RWPE2 (cell line): ENCODE measurements at regions not wholly inside any gene's neighbourhood (a gene's known extent, or its start where the extent isn't known, plus 50 kb on each side); places are given as distances from the start of the nearest gene placed in this dataset.

ENCODE experiments used
- ATAC-seq: fragments of 200-7000 bp; cut with Tn5 transposase; 3 replicates; pipeline ENCODE4 v1.9.1; 2021; ENCODE audit warnings: low read depth
- DNase-seq: peaks from one replicate; pipeline ENCODE4 v3.0.0-alpha.2; 2020; ENCODE audit warnings: low spot score
- H3K27ac ChIP-seq: fragments of 450-650 bp; 2 replicates; pipeline ENCODE4 v1.5.1; 2017; ENCODE audit warnings: mild to moderate bottlenecking; ENCODE audit not compliant: poor library complexity, severe bottlenecking
- H3K27me3 ChIP-seq: fragments of 250-450 bp; sonication (Bioruptor Pico); 2 replicates; pipeline ENCODE4 v1.5.1; 2021; ENCODE audit warnings: mild to moderate bottlenecking, moderate library complexity; ENCODE audit not compliant: insufficient read depth, poor library complexity, severe bottlenecking
- H3K36me3 ChIP-seq: fragments of 250-450 bp; sonication (Bioruptor Pico); 2 replicates; pipeline ENCODE4 v1.5.1; 2020; ENCODE audit warnings: low read depth, mild to moderate bottlenecking, moderate library complexity
- H3K4me1 ChIP-seq: fragments of 250-450 bp; sonication (Bioruptor Pico); 2 replicates; pipeline ENCODE4 v1.5.1; 2021; ENCODE audit warnings: mild to moderate bottlenecking, moderate library complexity; ENCODE audit not compliant: insufficient read depth, poor library complexity, severe bottlenecking
- H3K4me3 ChIP-seq: fragments of 250-450 bp; sonication (Bioruptor Pico); 2 replicates; pipeline ENCODE4 v1.5.1; 2021; ENCODE audit warnings: mild to moderate bottlenecking, moderate library complexity; ENCODE audit not compliant: severe bottlenecking
- H3K9me3 ChIP-seq: fragments of 250-450 bp; sonication (Bioruptor Pico); 2 replicates; pipeline ENCODE4 v1.5.1; 2021; ENCODE audit warnings: mild to moderate bottlenecking, moderate library complexity; ENCODE audit not compliant: severe bottlenecking
- TF ChIP-seq, protein P1 (sequence below): fragments of 450-650 bp; IDR thresholded peaks from one replicate; pipeline ENCODE4 v1.5.1; 2017; ENCODE audit warnings: mild to moderate bottlenecking, moderate library complexity; ENCODE audit not compliant: poor library complexity, severe bottlenecking

DNA sequence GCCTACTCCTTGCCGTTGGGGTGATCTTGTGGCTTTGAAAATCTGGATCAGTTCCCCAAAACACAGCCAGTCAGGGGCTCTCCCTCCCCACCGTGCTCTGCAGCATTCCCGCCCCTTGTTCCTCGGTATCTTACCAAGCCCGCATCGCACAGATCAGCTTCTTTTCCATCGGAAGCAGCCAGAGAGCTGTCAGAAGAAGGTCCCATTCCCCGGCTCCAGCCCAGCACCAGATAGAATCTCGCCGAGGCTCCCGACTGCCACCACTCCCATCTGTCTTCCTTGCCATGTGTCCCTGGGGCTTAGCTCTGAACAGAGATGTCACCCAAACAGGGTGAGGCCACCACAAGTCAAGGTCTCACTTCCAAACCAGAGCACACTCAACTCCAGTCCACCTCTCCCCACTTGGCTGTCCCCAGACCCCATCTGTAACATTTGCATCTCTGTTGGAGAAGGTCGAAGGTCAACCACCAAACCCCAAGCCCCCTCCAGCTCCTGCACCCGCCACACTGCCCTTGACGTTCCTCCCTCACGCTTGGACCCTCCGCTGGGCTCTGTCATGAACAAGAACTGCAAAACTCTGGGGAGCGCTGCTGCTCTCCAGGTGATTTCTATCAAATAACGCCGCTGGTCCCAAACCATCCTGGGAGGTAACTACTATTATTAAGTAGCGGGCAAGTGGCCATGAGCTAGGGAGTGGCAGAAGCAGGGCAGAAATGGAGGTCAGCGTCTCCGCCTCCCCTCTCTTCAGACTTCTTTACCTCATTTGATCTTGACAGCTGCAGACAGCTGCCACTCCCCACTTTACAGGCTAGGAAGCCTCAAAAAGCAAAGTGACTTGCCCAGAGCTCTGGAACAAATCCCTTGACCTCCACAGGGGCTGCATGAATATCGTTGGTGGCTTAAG, 70.0 kb upstream of the TAF1B start:
- Histone ChIP-seq H3K4me3 (no peak overlapping the region), H3K27ac (no peak overlapping the region)
- TF ChIP-seq, protein P1, sequence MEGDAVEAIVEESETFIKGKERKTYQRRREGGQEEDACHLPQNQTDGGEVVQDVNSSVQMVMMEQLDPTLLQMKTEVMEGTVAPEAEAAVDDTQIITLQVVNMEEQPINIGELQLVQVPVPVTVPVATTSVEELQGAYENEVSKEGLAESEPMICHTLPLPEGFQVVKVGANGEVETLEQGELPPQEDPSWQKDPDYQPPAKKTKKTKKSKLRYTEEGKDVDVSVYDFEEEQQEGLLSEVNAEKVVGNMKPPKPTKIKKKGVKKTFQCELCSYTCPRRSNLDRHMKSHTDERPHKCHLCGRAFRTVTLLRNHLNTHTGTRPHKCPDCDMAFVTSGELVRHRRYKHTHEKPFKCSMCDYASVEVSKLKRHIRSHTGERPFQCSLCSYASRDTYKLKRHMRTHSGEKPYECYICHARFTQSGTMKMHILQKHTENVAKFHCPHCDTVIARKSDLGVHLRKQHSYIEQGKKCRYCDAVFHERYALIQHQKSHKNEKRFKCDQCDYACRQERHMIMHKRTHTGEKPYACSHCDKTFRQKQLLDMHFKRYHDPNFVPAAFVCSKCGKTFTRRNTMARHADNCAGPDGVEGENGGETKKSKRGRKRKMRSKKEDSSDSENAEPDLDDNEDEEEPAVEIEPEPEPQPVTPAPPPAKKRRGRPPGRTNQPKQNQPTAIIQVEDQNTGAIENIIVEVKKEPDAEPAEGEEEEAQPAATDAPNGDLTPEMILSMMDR, result no peak

DNA sequence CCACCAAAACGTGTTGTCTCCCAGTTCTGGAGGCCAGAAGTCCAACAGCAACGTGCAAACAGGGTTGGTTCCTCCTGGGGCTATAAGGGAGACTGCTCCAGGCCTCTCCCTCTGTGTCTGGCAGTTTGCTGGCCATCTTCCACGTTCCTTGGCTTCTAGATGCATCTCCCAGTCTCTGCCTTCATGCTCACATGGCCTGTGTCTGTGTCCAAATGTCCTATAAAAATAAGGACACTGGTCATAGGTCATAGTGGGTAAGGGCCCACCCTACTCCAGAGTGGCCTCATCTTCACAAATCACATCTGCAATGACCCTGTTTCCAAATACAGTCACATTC, 69.4 kb upstream of the TAF1B start:
- TF ChIP-seq, protein P1, result no peak
- Histone ChIP-seq H3K27ac (no peak overlapping the region), H3K27me3 (no peaks in the 10 kb centered on the region), H3K4me1 (no peaks in the 10 kb centered on the region), H3K36me3 (no peaks in the 10 kb centered on the region), H3K4me3 (no peak overlapping the region), H3K9me3 (no peaks in the 10 kb centered on the region)
- ATAC-seq (no peak), DNase-seq (no peak)

More for the DNA sequence above, 70.0 kb upstream of the TAF1B start:
- H3K27me3 ChIP-seq, result no peaks in the 10 kb centered on the region
- H3K36me3 ChIP-seq, result no peaks in the 10 kb centered on the region
- no peaks in the 10 kb centered on the region for H3K9me3 ChIP-seq
- no peak for DNase-seq
- H3K4me1 ChIP-seq, result no peaks in the 10 kb centered on the region
- no peak for ATAC-seq

DNA sequence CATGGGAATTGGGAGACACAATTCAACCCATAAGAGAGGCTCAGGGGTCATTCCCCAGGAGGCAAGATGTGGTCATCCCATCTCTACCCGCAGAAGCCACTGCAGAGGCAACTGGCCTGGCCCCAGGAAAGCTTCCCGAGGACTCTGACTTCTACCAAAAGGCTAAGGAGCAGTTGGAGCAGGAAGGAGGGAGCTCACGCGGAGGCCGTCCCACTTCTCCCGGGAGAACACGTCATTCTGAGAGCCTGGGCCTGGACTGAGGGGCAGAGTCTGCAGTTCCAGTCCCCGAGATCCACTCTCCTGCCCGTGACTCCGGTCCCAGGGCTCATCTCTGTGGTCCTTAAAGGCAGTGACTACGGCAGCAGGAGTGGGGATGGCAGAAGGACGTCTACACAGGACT, 69.0 kb upstream of the TAF1B start:
- no peak overlapping the region for H3K4me3 ChIP-seq
- no peaks in the 10 kb centered on the region for H3K4me1 ChIP-seq
- H3K27ac ChIP-seq, result no peak overlapping the region
- no peaks in the 10 kb centered on the region for H3K9me3 ChIP-seq
- TF ChIP-seq, protein P1, result no peak
- DNase-seq, result no peak
- H3K27me3 ChIP-seq, result no peaks in the 10 kb centered on the region
- ATAC-seq, result no peak
- no peaks in the 10 kb centered on the region for H3K36me3 ChIP-seq

DNA sequence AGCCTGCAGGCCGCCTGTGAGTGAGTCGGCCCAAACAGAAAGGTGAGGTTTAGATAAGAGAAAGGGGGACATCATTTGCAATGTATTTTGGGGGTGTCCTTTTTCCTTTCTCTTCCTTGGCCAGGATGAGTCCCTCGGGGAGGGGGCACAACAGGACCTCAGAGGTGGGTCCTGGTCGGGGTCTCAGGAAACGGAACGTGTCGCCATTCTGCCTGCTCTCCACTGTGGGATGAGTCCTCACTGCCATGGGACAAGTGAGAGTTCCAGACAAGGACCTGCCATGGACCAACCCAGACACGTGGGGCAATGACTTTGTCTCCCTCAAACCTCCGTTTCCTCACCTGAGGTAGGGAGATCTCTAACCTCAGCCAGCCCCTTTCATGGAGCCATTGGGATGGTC, 67.9 kb upstream of the TAF1B start:
- Histone ChIP-seq H3K9me3 (no peaks in the 10 kb centered on the region), H3K27ac (no peak overlapping the region)
- ATAC-seq, result no peak

More for the DNA sequence above, 67.9 kb upstream of the TAF1B start:
- no peak overlapping the region for H3K4me3 ChIP-seq
- DNase-seq, result no peak
- no peaks in the 10 kb centered on the region for H3K36me3 ChIP-seq
- H3K4me1 ChIP-seq, result no peaks in the 10 kb centered on the region
- H3K27me3 ChIP-seq, result no peaks in the 10 kb centered on the region
- TF ChIP-seq, protein P1, result no peak
